NCI-H82 (cell line): ENCODE measurements at regions not wholly inside any gene's neighbourhood (a gene's known extent, or its start where the extent isn't known, plus 50 kb on each side); places are given as distances from the start of the nearest gene placed in this dataset.

Experiments
- DNase-seq: peaks from one replicate; lab custom pipeline; 2025; lab: John Stamatoyannopoulos, UW

- DNase-seq: no peak
These were observed 133.7 kb upstream of the COPS8 start for GRCh38 chr2:236951830-236952475.

GRCh38 chr2:236954641-236955040, 131.0 kb upstream of the COPS8 start:
- DNase-seq: no peak

- DNase-seq: no peak
These were observed 130.1 kb upstream of the COPS8 start for GRCh38 chr2:236955521-236956030.

- no peak for DNase-seq
These were observed 129.6 kb upstream of the COPS8 start for GRCh38 chr2:236956031-236956618.

GRCh38 chr2:236956641-236957040, 129.0 kb upstream of the COPS8 start:
- no peak for DNase-seq

GRCh38 chr2:236959036-236959435, 126.7 kb upstream of the COPS8 start:
- no peak for DNase-seq

- no peak for DNase-seq
These were observed 125.8 kb upstream of the COPS8 start for GRCh38 chr2:236959876-236960275.

GRCh38 chr2:236960531-236960930, 125.2 kb upstream of the COPS8 start:
- DNase-seq: no peak

GRCh38 chr2:236962816-236963215, 122.9 kb upstream of the COPS8 start:
- no peak for DNase-seq

GRCh38 chr2:236963631-236964182, 122.0 kb upstream of the COPS8 start:
- no peak for DNase-seq

GRCh38 chr2:236964291-236964690, 121.4 kb upstream of the COPS8 start:
- no peak for DNase-seq

- DNase-seq: no peak
These were observed 120.5 kb upstream of the COPS8 start for GRCh38 chr2:236965021-236965840.

- DNase-seq: no peak
These were observed 119.9 kb upstream of the COPS8 start for GRCh38 chr2:236965841-236966096.

GRCh38 chr2:236967499-236967783, 118.2 kb upstream of the COPS8 start:
- DNase-seq: no peak

- no peak for DNase-seq
These were observed 117.4 kb upstream of the COPS8 start for GRCh38 chr2:236968101-236968879.

GRCh38 chr2:236968880-236969534, 116.7 kb upstream of the COPS8 start:
- no peak for DNase-seq

- no peak for DNase-seq
These were observed 115.7 kb upstream of the COPS8 start for GRCh38 chr2:236969767-236970655.

- no peak for DNase-seq
These were observed 115.1 kb upstream of the COPS8 start for GRCh38 chr2:236970656-236971010.

- DNase-seq: no peak
These were observed 114.4 kb upstream of the COPS8 start for GRCh38 chr2:236971131-236971821.

GRCh38 chr2:236971919-236972381, 113.7 kb upstream of the COPS8 start:
- DNase-seq: no peak
